Retinal pigment epithelial cell (primary cell): ENCODE measurements at regions not wholly inside any gene's neighbourhood (a gene's known extent, or its start where the extent isn't known, plus 50 kb on each side); places are given as distances from the start of the nearest gene placed in this dataset.

Experiments used
- DNase-seq: peaks from one replicate; pipeline ENCODE4 v3.0.0-alpha.2; 2010; ENCODE audit warnings: low read depth
- H3K4me3 ChIP-seq: 2 replicates; pipeline ENCODE4 v1.5.1; 2011; ENCODE audit warnings: mild to moderate bottlenecking, low read length, control low read depth, moderate library complexity
- CTCF ChIP-seq: conservative IDR thresholded peaks from 2 replicates; pipeline ENCODE4 v1.5.1; 2011; ENCODE audit warnings: low read depth, low read length, control low read depth, inconsistent platforms

DNA sequence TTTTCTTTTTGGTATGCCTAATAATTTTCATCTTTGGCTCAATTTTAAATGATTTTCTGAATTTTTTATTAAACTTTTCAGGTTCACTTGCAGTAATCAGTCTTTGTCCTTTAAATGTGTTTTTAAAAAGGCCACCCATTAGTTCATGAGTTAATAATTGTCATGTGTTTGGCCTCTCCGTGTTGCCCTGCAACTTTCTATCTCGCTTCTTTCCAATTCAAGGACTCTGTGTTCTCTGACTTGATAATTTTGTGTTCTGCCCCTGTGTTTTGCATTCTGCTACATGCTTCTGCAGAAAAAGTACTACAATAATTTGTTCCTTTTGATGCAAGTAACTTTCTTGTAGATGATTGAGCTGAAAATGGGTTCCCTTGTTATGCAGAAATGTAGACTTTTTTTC, 921.4 kb upstream of the LRATD1 start:
- no peak for TF ChIP-seq CTCF
- H3K4me3 ChIP-seq = no peak overlapping the region
- no peak for DNase-seq

DNA sequence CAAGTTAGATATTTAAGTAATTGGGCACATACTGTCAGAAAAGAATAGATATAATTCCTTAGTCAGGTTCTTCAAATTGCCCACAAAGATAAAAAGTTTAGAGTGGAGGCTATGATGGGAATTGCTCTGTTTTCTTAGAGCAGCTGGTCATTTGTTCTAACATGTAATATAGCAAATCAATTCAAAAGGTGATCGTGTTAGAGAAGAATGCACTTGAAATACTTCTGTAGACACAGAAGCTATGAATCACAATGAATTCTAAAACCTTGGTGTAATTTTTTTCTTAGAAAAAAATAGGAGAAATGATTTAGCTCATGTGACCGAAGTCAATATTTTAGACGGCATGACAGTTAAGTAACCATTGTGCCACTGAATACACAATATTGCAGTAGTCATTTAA, 918.1 kb upstream of the LRATD1 start:
- DNase-seq = no peak
- H3K4me3 ChIP-seq = no peak overlapping the region
- TF ChIP-seq CTCF = no peak

GRCh38 chr2:13725945-13726344, 906.6 kb upstream of the LRATD1 start:
- TF ChIP-seq CTCF = no peak
- DNase-seq = no peak
- no peak overlapping the region for H3K4me3 ChIP-seq

GRCh38 chr2:13745330-13745729, 887.2 kb upstream of the LRATD1 start:
- no peak overlapping the region for H3K4me3 ChIP-seq
- no peak for TF ChIP-seq CTCF
- no peak for DNase-seq

GRCh38 chr2:13751955-13752354, 880.6 kb upstream of the LRATD1 start:
- no peak for DNase-seq
- H3K4me3 ChIP-seq = no peak overlapping the region
- no peak for TF ChIP-seq CTCF

DNA sequence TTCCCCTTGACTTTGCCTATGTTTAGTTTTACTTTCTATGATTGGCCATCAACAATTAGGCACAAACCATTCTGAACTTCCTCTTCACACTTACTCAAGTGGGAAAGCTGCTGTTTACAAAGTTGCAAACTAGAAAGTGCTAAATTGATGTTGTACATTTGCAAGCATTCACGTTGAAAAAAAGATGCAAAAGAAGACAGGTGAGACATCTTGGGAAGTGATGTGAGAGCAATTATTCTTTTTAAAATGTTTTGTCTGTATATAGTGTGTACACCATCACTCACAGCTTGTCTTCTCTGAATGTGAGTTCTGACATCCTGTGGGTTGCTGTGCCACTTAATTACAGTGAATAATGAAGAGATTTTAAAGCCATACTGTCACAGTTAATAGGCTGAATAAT, 874.1 kb upstream of the LRATD1 start:
- no peak overlapping the region for H3K4me3 ChIP-seq
- DNase-seq = no peak
- no peak for TF ChIP-seq CTCF

DNA sequence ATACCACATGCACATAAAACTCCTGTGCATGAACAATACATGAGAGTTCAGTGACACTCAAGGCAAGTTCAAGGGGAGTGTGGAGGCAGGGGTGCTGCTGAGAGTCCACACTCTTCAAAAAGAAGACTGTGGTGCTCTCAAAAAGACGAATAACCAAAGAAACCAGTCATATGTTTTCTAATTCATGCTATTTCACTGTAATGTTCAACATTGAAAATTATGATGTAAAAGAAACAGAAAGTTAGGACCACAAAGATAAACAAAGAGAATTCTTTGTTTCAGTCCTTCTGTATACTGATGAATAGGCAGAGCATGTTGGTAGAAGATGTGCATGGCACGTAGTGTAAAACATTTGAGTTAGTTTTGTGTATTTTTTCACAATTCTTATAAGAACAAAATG, 864.2 kb upstream of the LRATD1 start:
- no peak overlapping the region for H3K4me3 ChIP-seq
- TF ChIP-seq CTCF = no peak
- no peak for DNase-seq
